Kidney epithelial cell (primary cell): ENCODE measurements at regions not wholly inside any gene's neighbourhood (a gene's known extent, or its start where the extent isn't known, plus 50 kb on each side); places are given as distances from the start of the nearest gene placed in this dataset.

ENCODE experiments used
- DNase-seq: peaks from one replicate; pipeline ENCODE4 v3.0.0-alpha.2; 2010; ENCODE audit warnings: low read depth
- H3K27me3 ChIP-seq: 2 replicates; pipeline ENCODE4 v1.6.0; 2011; ENCODE audit warnings: low read length; ENCODE audit not compliant: control insufficient read depth, insufficient read depth
- H3K36me3 ChIP-seq: 2 replicates; pipeline ENCODE4 v1.5.1; 2011; ENCODE audit warnings: low read length; ENCODE audit not compliant: control insufficient read depth, insufficient read depth
- H3K4me3 ChIP-seq: 2 replicates; pipeline ENCODE4 v1.5.1; 2011; ENCODE audit warnings: low read depth, mild to moderate bottlenecking, control low read depth, low read length
- CTCF ChIP-seq: IDR thresholded peaks from 2 replicates; pipeline ENCODE4 v1.5.1; 2011; ENCODE audit warnings: mild to moderate bottlenecking, moderate library complexity, low read length, control low read depth, inconsistent platforms; ENCODE audit not compliant: insufficient read depth, poor library complexity, severe bottlenecking

- TF ChIP-seq CTCF, result no peak
- no peaks in the 10 kb centered on the region for H3K27me3 ChIP-seq
- no peak overlapping the region for H3K4me3 ChIP-seq
- H3K36me3 ChIP-seq, result no peaks in the 10 kb centered on the region
- DNase-seq, result no peak
Observed at GRCh38 chr5:27535031-27535557, 496.7 kb upstream of the CDH9 start.

GRCh38 chr5:27532305-27532704, 493.9 kb upstream of the CDH9 start:
- DNase-seq, result no peak
- Histone ChIP-seq H3K4me3 (no peak overlapping the region), H3K36me3 (no peaks in the 10 kb centered on the region), H3K27me3 (no peaks in the 10 kb centered on the region)
- TF ChIP-seq CTCF, result no peak

GRCh38 chr5:27524515-27524914, 486.1 kb upstream of the CDH9 start:
- Histone ChIP-seq H3K36me3 (no peaks in the 10 kb centered on the region), H3K4me3 (no peak overlapping the region), H3K27me3 (no peaks in the 10 kb centered on the region)
- DNase-seq, result no peak
- no peak for TF ChIP-seq CTCF

GRCh38 chr5:27523629-27524028, 485.2 kb upstream of the CDH9 start:
- DNase-seq, result no peak
- Histone ChIP-seq H3K36me3 (no peaks in the 10 kb centered on the region), H3K4me3 (no peak overlapping the region), H3K27me3 (no peaks in the 10 kb centered on the region)
- TF ChIP-seq CTCF, result no peak

GRCh38 chr5:27516437-27516836, 478.1 kb upstream of the CDH9 start:
- Histone ChIP-seq H3K27me3 (no peaks in the 10 kb centered on the region), H3K4me3 (no peak overlapping the region), H3K36me3 (no peaks in the 10 kb centered on the region)
- no peak for TF ChIP-seq CTCF
- DNase-seq, result no peak

- Histone ChIP-seq H3K27me3 (no peaks in the 10 kb centered on the region), H3K36me3 (no peaks in the 10 kb centered on the region), H3K4me3 (no peak overlapping the region)
- DNase-seq, result peak; percentile 10
- TF ChIP-seq CTCF, result no peak
Observed at GRCh38 chr5:27511061-27511460, 472.7 kb upstream of the CDH9 start.
